Osteoblast (primary cell): ENCODE measurements at regions not wholly inside any gene's neighbourhood (a gene's known extent, or its start where the extent isn't known, plus 50 kb on each side); places are given as distances from the start of the nearest gene placed in this dataset.
A peak's percentile ranks its signal among the peaks of the same experiment; 100 is the strongest.

Experiments used
- DNase-seq: peaks from one replicate; pipeline ENCODE4 v3.0.0; 2011; ENCODE audit warnings: low spot score, mixed read lengths; ENCODE audit not compliant: insufficient read length; ENCODE audit errors: missing footprints
- H2AFZ ChIP-seq: 2 replicates; pipeline ENCODE4 v1.6.0; 2011; ENCODE audit warnings: mild to moderate bottlenecking, low read length
- H3K27ac ChIP-seq: 2 replicates; pipeline ENCODE4 v1.5.1; 2011; ENCODE audit warnings: mild to moderate bottlenecking, low read depth, low read length, moderate library complexity
- H3K27me3 ChIP-seq: 2 replicates; pipeline ENCODE4 v1.6.0; 2012; ENCODE audit warnings: mild to moderate bottlenecking, control low read depth, inconsistent platforms, low read length, moderate library complexity; ENCODE audit not compliant: insufficient read depth
- H3K36me3 ChIP-seq: 2 replicates; pipeline ENCODE4 v1.5.1; 2011; ENCODE audit warnings: mild to moderate bottlenecking, low read length, control low read depth, moderate library complexity; ENCODE audit not compliant: insufficient read depth
- H3K4me1 ChIP-seq: 2 replicates; pipeline ENCODE4 v1.5.1; 2011; ENCODE audit warnings: mild to moderate bottlenecking, low read length, control low read depth, moderate library complexity; ENCODE audit not compliant: insufficient read depth
- H3K4me2 ChIP-seq: 2 replicates; pipeline ENCODE4 v1.6.0; 2011; ENCODE audit warnings: mild to moderate bottlenecking, low read length; ENCODE audit not compliant: insufficient read depth
- H3K4me3 ChIP-seq: fragments of 200-600 bp; sonication (generic); 3 replicates; pipeline ENCODE4 v1.5.1; 2012; ENCODE audit warnings: mild to moderate bottlenecking, low read length, inconsistent platforms; ENCODE audit not compliant: insufficient read depth
- H3K79me2 ChIP-seq: 2 replicates; pipeline ENCODE4 v1.6.0; 2012; ENCODE audit warnings: mild to moderate bottlenecking, low read length, control low read depth, inconsistent platforms; ENCODE audit not compliant: insufficient read depth
- H3K9me3 ChIP-seq: 2 replicates; pipeline ENCODE4 v1.5.1; 2011; ENCODE audit warnings: low read depth, low read length, control low read depth
- H4K20me1 ChIP-seq: 2 replicates; pipeline ENCODE4 v1.6.0; 2012; ENCODE audit warnings: mild to moderate bottlenecking, low read length, control low read depth; ENCODE audit not compliant: insufficient read depth
- CTCF ChIP-seq: IDR thresholded peaks from 2 replicates; pipeline ENCODE4 v1.5.1; 2011; ENCODE audit warnings: mild to moderate bottlenecking, low read depth, low read length, moderate library complexity; ENCODE audit errors: extremely low read depth

GRCh38 chr11:92154110-92154509 lies 70.5 kb upstream of the FAT3 start:
- no peaks in the 10 kb centered on the region for H3K36me3 ChIP-seq
- TF ChIP-seq CTCF = no peak
- no peaks in the 10 kb centered on the region for H3K9me3 ChIP-seq
- no peaks in the 10 kb centered on the region for H3K27me3 ChIP-seq
- no peak for DNase-seq
- no peaks in the 10 kb centered on the region for H3K4me1 ChIP-seq
- no peak overlapping the region for H3K4me2 ChIP-seq
- H3K4me3 ChIP-seq = no peak overlapping the region
- H3K27ac ChIP-seq = no peak overlapping the region
- H3K79me2 ChIP-seq = no peaks in the 10 kb centered on the region
- no peak overlapping the region for H2AFZ ChIP-seq
- no peaks in the 10 kb centered on the region for H4K20me1 ChIP-seq

GRCh38 chr11:92153542-92153941 lies 71.1 kb upstream of the FAT3 start:
- no peak for DNase-seq
- no peak overlapping the region for H3K4me3 ChIP-seq

GRCh38 chr11:92152245-92152644 lies 72.4 kb upstream of the FAT3 start:
- TF ChIP-seq CTCF = peak; percentile 13

More at GRCh38 chr11:92153542-92153941, 71.1 kb upstream of the FAT3 start:
- Histone ChIP-seq H2AFZ (no peak overlapping the region), H4K20me1 (no peaks in the 10 kb centered on the region), H3K4me1 (no peaks in the 10 kb centered on the region), H3K27ac (no peak overlapping the region), H3K4me2 (no peak overlapping the region), H3K79me2 (no peaks in the 10 kb centered on the region), H3K27me3 (no peaks in the 10 kb centered on the region), H3K36me3 (no peaks in the 10 kb centered on the region), H3K9me3 (no peaks in the 10 kb centered on the region)
- no peak for TF ChIP-seq CTCF

GRCh38 chr11:92149996-92150395 lies 74.6 kb upstream of the FAT3 start:
- Histone ChIP-seq H4K20me1 (no peaks in the 10 kb centered on the region), H3K36me3 (no peaks in the 10 kb centered on the region), H3K4me3 (no peak overlapping the region), H2AFZ (no peak overlapping the region), H3K4me1 (no peaks in the 10 kb centered on the region), H3K4me2 (no peak overlapping the region), H3K27ac (no peak overlapping the region), H3K79me2 (no peaks in the 10 kb centered on the region), H3K9me3 (no peaks in the 10 kb centered on the region), H3K27me3 (no peaks in the 10 kb centered on the region)
- no peak for DNase-seq
- TF ChIP-seq CTCF = peak; percentile 26

More at GRCh38 chr11:92152245-92152644, 72.4 kb upstream of the FAT3 start:
- Histone ChIP-seq H3K79me2 (no peaks in the 10 kb centered on the region), H3K4me2 (no peak overlapping the region), H3K4me3 (no peak overlapping the region), H3K27ac (no peak overlapping the region), H2AFZ (no peak overlapping the region), H3K36me3 (no peaks in the 10 kb centered on the region), H4K20me1 (no peaks in the 10 kb centered on the region), H3K9me3 (no peaks in the 10 kb centered on the region), H3K4me1 (no peaks in the 10 kb centered on the region), H3K27me3 (no peaks in the 10 kb centered on the region)
- DNase-seq = no peak
